Epithelial cell of esophagus (primary cell): ENCODE measurements at regions not wholly inside any gene's neighbourhood (a gene's known extent, or its start where the extent isn't known, plus 50 kb on each side); places are given as distances from the start of the nearest gene placed in this dataset.

Experiments
- DNase-seq: peaks from one replicate; pipeline ENCODE4 v3.0.0; 2010; ENCODE audit warnings: low read depth
- H3K4me3 ChIP-seq: 2 replicates; pipeline ENCODE4 v1.5.1; 2011; ENCODE audit warnings: mild to moderate bottlenecking, low read length, control low read depth
- CTCF ChIP-seq: IDR thresholded peaks from 2 replicates; pipeline ENCODE4 v1.5.1; 2011; ENCODE audit warnings: low read depth, mild to moderate bottlenecking, low read length, control low read depth, inconsistent platforms; ENCODE audit not compliant: insufficient read depth; ENCODE audit errors: missing control alignments

GRCh38 chr7:10211016-10211415, 762.7 kb upstream of the PHF14 start:
- TF ChIP-seq CTCF, result no peak
- no peak for DNase-seq
- H3K4me3 ChIP-seq, result no peak overlapping the region

GRCh38 chr7:10211861-10212260, 761.8 kb upstream of the PHF14 start:
- DNase-seq, result no peak
- no peak overlapping the region for H3K4me3 ChIP-seq
- TF ChIP-seq CTCF, result no peak

DNA sequence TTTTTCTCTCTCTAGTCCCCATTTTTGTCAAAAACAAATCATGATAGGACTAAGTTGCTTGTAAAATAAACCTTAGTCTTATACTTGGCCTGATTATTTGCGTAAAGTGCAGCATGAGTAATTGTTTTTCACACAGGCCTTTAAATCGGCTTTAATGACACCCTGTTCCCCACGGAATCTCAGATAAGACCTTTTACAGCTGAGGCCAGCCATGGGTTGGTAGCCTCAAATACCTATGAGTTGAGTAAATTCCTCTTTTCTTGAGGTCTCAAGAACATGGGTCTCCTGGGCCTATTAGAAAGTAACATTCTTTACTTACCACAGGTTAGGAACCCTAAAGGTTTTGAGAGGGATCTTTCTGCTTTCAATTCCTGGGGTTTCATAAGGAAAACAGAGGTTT, 761.0 kb upstream of the PHF14 start:
- no peak for DNase-seq
- TF ChIP-seq CTCF, result no peak
- no peak overlapping the region for H3K4me3 ChIP-seq

- no peak for TF ChIP-seq CTCF
- no peak for DNase-seq
- no peak overlapping the region for H3K4me3 ChIP-seq
Observed at GRCh38 chr7:10216462-10216861, 757.2 kb upstream of the PHF14 start.

DNA sequence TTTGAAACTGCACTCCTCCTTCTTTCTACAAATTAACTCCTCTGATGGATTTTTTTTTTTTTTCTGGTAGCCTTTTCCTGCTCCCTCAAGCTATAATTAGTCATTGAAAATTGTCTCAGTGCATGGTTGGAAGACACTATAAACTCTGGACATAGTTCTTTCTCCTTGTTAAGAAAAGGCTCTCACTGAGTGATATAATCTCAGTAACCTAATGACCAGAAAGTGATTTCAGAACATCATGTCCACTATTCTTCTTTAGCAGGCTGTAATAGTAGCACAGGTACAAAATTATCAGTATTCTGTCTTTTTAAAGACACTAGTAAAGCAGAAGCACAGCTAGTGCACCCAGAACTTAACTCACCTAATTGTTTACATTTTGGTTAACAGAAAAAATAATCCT, 752.6 kb upstream of the PHF14 start:
- no peak for TF ChIP-seq CTCF
- H3K4me3 ChIP-seq, result no peak overlapping the region
- no peak for DNase-seq

GRCh38 chr7:10222976-10223375, 750.7 kb upstream of the PHF14 start:
- H3K4me3 ChIP-seq, result no peak overlapping the region
- no peak for TF ChIP-seq CTCF
- DNase-seq, result no peak

GRCh38 chr7:10225275-10225674, 748.4 kb upstream of the PHF14 start:
- no peak for DNase-seq
- no peak overlapping the region for H3K4me3 ChIP-seq
- TF ChIP-seq CTCF, result no peak
